WERI-Rb-1 (cell line): ENCODE measurements at regions not wholly inside any gene's neighbourhood (a gene's known extent, or its start where the extent isn't known, plus 50 kb on each side); places are given as distances from the start of the nearest gene placed in this dataset.

Experiments
- DNase-seq: peaks from one replicate; pipeline ENCODE4 v3.0.0-alpha.2; 2020
- H3K27ac ChIP-seq: fragments of 250-450 bp; sonication (Bioruptor Pico); 2 replicates; pipeline ENCODE4 v1.5.1; 2020; ENCODE audit warnings: mild to moderate bottlenecking, moderate library complexity
- H3K27me3 ChIP-seq: fragments of 250-450 bp; sonication (Bioruptor Pico); 2 replicates; pipeline ENCODE4 v1.5.1; 2021; ENCODE audit warnings: mild to moderate bottlenecking, low read depth, moderate library complexity; ENCODE audit not compliant: insufficient read depth, severe bottlenecking
- H3K36me3 ChIP-seq: fragments of 250-450 bp; sonication (Bioruptor Pico); 2 replicates; pipeline ENCODE4 v1.5.1; 2020; ENCODE audit warnings: mild to moderate bottlenecking, moderate library complexity
- H3K4me3 ChIP-seq: 2 replicates; pipeline ENCODE4 v1.5.1; 2011; ENCODE audit warnings: low read depth, mild to moderate bottlenecking, control low read depth, low read length
- H3K9me3 ChIP-seq: fragments of 250-450 bp; sonication (Bioruptor Pico); 2 replicates; pipeline ENCODE4 v1.5.1; 2021; ENCODE audit warnings: mild to moderate bottlenecking, moderate library complexity; ENCODE audit not compliant: severe bottlenecking
- TF ChIP-seq, protein P1 (sequence below): IDR thresholded peaks from 2 replicates; pipeline ENCODE4 v1.5.1; 2011; ENCODE audit warnings: low read depth, mild to moderate bottlenecking, control low read depth, inconsistent platforms, low read length

DNA sequence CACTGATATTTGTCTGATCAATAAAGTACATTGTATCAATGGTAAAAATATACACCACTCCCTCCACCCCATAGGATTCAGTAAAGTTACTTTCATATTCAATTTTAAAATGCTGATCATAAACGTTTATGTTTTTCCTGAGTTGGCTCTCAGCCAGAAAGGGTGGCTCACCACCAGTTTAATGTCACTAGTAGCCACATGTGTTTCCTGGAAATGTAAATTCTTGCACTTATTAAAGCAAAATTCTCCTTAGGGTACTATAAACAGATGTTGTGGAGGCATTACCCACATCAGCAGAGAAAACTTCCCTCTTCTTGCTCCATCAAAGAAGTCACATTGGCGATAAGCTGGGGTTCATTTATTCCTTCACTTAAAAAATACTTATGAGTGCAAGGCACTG lies 210.3 kb downstream of the SREK1 start:
- Histone ChIP-seq H3K27ac (no peak overlapping the region), H3K9me3 (no peaks in the 10 kb centered on the region), H3K36me3 (no peaks in the 10 kb centered on the region), H3K27me3 (no peaks in the 10 kb centered on the region), H3K4me3 (no peak overlapping the region)
- no peak for DNase-seq
- TF ChIP-seq, protein P1, sequence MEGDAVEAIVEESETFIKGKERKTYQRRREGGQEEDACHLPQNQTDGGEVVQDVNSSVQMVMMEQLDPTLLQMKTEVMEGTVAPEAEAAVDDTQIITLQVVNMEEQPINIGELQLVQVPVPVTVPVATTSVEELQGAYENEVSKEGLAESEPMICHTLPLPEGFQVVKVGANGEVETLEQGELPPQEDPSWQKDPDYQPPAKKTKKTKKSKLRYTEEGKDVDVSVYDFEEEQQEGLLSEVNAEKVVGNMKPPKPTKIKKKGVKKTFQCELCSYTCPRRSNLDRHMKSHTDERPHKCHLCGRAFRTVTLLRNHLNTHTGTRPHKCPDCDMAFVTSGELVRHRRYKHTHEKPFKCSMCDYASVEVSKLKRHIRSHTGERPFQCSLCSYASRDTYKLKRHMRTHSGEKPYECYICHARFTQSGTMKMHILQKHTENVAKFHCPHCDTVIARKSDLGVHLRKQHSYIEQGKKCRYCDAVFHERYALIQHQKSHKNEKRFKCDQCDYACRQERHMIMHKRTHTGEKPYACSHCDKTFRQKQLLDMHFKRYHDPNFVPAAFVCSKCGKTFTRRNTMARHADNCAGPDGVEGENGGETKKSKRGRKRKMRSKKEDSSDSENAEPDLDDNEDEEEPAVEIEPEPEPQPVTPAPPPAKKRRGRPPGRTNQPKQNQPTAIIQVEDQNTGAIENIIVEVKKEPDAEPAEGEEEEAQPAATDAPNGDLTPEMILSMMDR = no peak

DNA sequence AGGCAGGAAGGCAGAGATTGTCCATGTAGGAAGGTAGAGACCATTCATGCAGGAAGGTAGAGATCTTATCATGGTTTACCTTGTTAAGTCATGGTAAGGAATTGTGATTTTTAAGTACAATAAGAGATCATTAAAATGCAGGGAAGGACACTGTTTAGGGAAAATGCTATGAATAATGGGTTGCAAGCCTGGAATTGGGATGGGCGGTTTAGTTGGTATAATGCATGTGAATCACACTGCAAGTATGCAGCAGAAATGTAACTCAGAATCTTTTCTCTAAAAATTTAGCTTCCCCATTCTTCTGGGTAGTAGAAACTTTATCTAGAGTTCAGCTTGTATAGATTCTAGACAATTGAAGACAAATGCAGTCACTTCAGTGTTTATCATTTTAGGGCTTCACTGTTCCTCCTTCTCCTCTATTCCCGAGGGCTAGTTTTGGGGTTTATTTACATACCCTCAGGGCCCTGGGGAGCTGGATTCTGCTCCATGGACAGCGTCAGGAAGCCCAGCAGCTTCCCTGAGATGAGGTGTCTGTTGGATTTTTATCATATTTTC lies 212.0 kb downstream of the SREK1 start:
- TF ChIP-seq, protein P1 = no peak
- no peak for DNase-seq
- Histone ChIP-seq H3K36me3 (no peaks in the 10 kb centered on the region), H3K27ac (no peak overlapping the region), H3K4me3 (no peak overlapping the region), H3K27me3 (no peaks in the 10 kb centered on the region), H3K9me3 (no peaks in the 10 kb centered on the region)

DNA sequence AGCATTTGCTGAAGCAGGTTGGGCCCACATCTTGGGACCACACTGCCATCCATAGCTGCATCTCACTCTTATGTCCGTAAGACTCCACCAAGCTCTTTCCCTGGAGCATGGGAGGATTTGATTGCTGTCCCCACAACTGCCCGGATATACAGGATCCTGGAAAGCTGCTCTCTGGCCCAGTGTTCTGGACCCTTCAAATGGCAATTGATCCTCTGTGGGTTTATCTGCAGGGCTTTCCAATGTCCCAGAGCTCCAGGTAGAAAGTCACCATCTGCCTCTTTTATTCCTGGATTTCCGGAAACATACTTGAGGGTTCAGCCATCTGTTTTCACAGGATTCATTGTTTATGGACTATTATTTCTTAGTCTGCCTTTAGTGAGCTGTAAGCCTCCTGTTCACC lies 214.6 kb downstream of the SREK1 start:
- no peaks in the 10 kb centered on the region for H3K9me3 ChIP-seq
- TF ChIP-seq, protein P1 = no peak
- H3K27ac ChIP-seq = peak overlapping the region; percentile 73
- H3K27me3 ChIP-seq = no peaks in the 10 kb centered on the region
- no peaks in the 10 kb centered on the region for H3K36me3 ChIP-seq
- DNase-seq = peak; percentile 62
- no peak overlapping the region for H3K4me3 ChIP-seq

DNA sequence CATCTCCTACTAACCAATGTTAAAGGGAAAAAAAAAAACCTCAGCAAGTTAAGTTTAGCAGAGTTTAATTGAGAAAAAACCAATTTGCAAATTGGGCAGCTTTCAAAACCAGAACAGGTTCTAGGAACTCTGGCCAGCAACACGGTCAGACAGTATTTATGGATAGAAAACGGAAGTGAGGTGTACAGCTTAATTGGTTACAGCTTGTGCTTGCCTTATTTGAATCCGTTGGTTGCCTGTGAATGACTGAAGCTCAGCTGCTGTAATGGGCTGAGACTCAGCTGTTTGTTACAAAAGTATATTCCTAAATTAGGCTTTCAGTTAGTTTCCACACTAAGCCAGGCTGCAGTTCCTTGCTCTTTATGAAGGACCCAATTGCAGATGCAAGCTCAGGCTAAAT lies 217.0 kb downstream of the SREK1 start:
- Histone ChIP-seq H3K27me3 (no peaks in the 10 kb centered on the region), H3K27ac (no peak overlapping the region), H3K9me3 (no peaks in the 10 kb centered on the region), H3K36me3 (no peaks in the 10 kb centered on the region), H3K4me3 (no peak overlapping the region)
- DNase-seq = no peak
- TF ChIP-seq, protein P1 = no peak

DNA sequence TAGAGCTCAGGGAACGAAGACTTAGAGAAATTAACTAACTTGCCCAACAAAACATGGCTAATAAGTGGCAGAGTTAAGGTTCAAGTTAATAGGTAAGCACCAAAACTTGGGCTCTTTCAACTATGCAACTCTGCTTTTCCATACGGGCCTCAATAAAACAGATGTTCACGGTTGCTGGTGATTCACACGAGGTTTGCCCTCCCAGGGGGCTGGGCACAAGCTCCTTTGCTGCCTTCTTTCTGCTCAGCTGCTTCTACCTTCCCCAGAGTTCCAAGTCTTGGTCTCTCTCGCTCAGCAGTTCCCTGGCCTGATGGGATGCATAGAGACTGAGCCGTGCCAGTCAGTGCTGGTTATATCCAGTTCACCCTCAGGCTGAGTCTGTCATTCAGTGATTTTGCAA lies 217.9 kb downstream of the SREK1 start:
- no peaks in the 10 kb centered on the region for H3K27me3 ChIP-seq
- H3K36me3 ChIP-seq = no peaks in the 10 kb centered on the region
- no peak overlapping the region for H3K4me3 ChIP-seq
- no peak for DNase-seq
- H3K27ac ChIP-seq = no peak overlapping the region
- no peaks in the 10 kb centered on the region for H3K9me3 ChIP-seq
- TF ChIP-seq, protein P1 = no peak

DNA sequence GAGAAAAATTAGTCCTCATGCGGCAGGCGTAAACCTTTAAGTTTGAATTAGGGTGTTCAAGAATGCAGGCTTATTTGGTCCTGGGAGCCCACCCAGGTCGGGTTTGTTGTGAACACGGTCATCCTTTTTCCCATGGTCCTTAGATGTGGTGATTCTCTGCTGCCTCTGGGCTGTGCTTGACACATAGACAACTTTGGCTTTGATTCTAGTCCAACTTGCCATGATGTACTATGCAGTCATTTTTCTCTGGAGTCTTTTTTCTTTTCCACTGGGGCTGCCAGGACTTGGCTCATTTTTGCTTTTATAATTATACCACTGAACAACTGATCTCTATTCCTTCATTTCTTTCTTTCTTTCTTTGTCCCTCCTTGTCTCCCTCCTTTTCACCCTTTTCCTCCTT lies 218.6 kb downstream of the SREK1 start:
- no peak overlapping the region for H3K27ac ChIP-seq
- no peaks in the 10 kb centered on the region for H3K27me3 ChIP-seq
- no peaks in the 10 kb centered on the region for H3K9me3 ChIP-seq

More for the DNA sequence above, 218.6 kb downstream of the SREK1 start:
- Histone ChIP-seq H3K36me3 (no peaks in the 10 kb centered on the region), H3K4me3 (no peak overlapping the region)
- TF ChIP-seq, protein P1 = no peak
- no peak for DNase-seq
